Esophagus muscularis mucosa (tissue), 4 donors: ENCODE measurements at regions not wholly inside any gene's neighbourhood (a gene's known extent, or its start where the extent isn't known, plus 50 kb on each side); places are given as distances from the start of the nearest gene placed in this dataset.

Experiments used
- CTCF ChIP-seq, 3 experiments: fragments of 200-600 bp in 2 of 3; fragments of 450-650 bp in 1 of 3; sonication (generic) in 2 of 3; IDR thresholded peaks; one replicate each; pipeline ENCODE4 v1.5.1; 2017 to 2019; ENCODE audit warnings: antibody characterized with exemption in 3 of 3, mild to moderate bottlenecking in 2 of 3, moderate library complexity in 1 of 3
- EP300 ChIP-seq: sonication (generic); formaldehyde crosslinking; IDR thresholded peaks from one replicate; pipeline ENCODE4 v1.6.1; 2017; ENCODE audit warnings: antibody characterized with exemption
- POLR2A ChIP-seq: fragments of 450-650 bp; IDR thresholded peaks from one replicate; pipeline ENCODE4 v1.6.1; 2017; ENCODE audit warnings: antibody characterized with exemption, moderate library complexity, mild to moderate bottlenecking, low read depth
- POLR2AphosphoS5 ChIP-seq, 2 donors: sonication (generic); formaldehyde crosslinking; IDR thresholded peaks; one replicate each; pipeline ENCODE4 v1.6.1; 2017; ENCODE audit warnings: antibody characterized with exemption in 2 of 2

- TF ChIP-seq CTCF (IDR thresholded peaks at IDR 0.05) (no peak), POLR2AphosphoS5 (IDR thresholded peaks at IDR 0.05) (no peak), EP300 (no peak), POLR2A (no peak)
These were observed 66.4 kb upstream of the TTC34 start for GRCh38 chr1:2867861-2868260.
